Tibial nerve (tissue), 4 donors: ENCODE measurements at regions not wholly inside any gene's neighbourhood (a gene's known extent, or its start where the extent isn't known, plus 50 kb on each side); places are given as distances from the start of the nearest gene placed in this dataset.

Experiments
- DNase-seq, 2 donors: peaks; one replicate each; pipeline ENCODE4 v3.0.0-alpha.2; 2019; ENCODE audit warnings: low spot score in 2 of 2
- H3K27ac ChIP-seq, 4 donors: fragments of 200-600 bp; sonication (generic) in 3 of 4; one replicate each; pipeline ENCODE4 v1.5.1; 2017 to 2019; ENCODE audit warnings: mild to moderate bottlenecking in 1 of 4
- H3K27me3 ChIP-seq, 2 donors: fragments of 200-600 bp; sonication (generic) in 1 of 2; one replicate each; pipeline versions ENCODE4 v1.5.1 to v1.6.0; 2017 to 2019
- H3K36me3 ChIP-seq, 3 donors: fragments of 200-600 bp; sonication (generic); one replicate each; pipeline ENCODE4 v1.5.1; 2018 to 2019
- H3K4me1 ChIP-seq, 4 donors: fragments of 200-600 bp; sonication (generic) in 3 of 4; one replicate each; pipeline ENCODE4 v1.5.1; 2017 to 2019
- H3K4me3 ChIP-seq, 4 donors: fragments of 200-600 bp; sonication (generic) in 3 of 4; one replicate each; pipeline ENCODE4 v1.5.1; 2017 to 2019; ENCODE audit warnings: mild to moderate bottlenecking in 1 of 4, moderate library complexity in 1 of 4
- H3K9me3 ChIP-seq, 4 donors: fragments of 200-600 bp; sonication (generic) in 3 of 4; one replicate each; pipeline ENCODE4 v1.5.1; 2017 to 2019
- CTCF ChIP-seq, 5 experiments: fragments of 200-600 bp in 3 of 5; fragments of 450-650 bp in 2 of 5; sonication (generic) in 3 of 5; IDR thresholded peaks; one replicate each; pipeline ENCODE4 v1.5.1; 2016 to 2019; ENCODE audit warnings: antibody characterized with exemption in 5 of 5, mild to moderate bottlenecking in 3 of 5, moderate library complexity in 2 of 5
- EP300 ChIP-seq, 2 donors: sonication (generic); formaldehyde crosslinking; IDR thresholded peaks; one replicate each; pipeline ENCODE4 v1.6.1; 2017; ENCODE audit warnings: antibody characterized with exemption in 2 of 2, mild to moderate bottlenecking in 1 of 2
- POLR2A ChIP-seq, 2 donors: fragments of 450-650 bp; IDR thresholded peaks; one replicate each; pipeline ENCODE4 v1.6.1; 2017; ENCODE audit warnings: antibody characterized with exemption in 2 of 2, mild to moderate bottlenecking in 2 of 2, moderate library complexity in 2 of 2
- WGBS, 2 donors: methylation state at CpG; one replicate each; pipeline ENCODE4 v1.1.5; 2018; 5-methylcytosine and 5-hydroxymethylcytosine counted together

- H3K4me1 ChIP-seq, result no peaks in the 10 kb centered on the region
Measured at GRCh38 chr2:58906081-58906645, 665.0 kb upstream of the FANCL start.

GRCh38 chr2:58904095-58904494 lies 663.0 kb upstream of the FANCL start:
- H3K27ac ChIP-seq, result no peak overlapping the region
- 84 to 100% methylated on average over 1 of the region's 1 CpG for whole genome bisulfite sequencing, 2 donors
- H3K36me3 ChIP-seq, result no peaks in the 10 kb centered on the region
- DNase-seq, result no peak
- no peaks in the 10 kb centered on the region for H3K4me1 ChIP-seq
- no peaks in the 10 kb centered on the region for H3K9me3 ChIP-seq
- no peak overlapping the region for H3K4me3 ChIP-seq
- TF ChIP-seq POLR2A (IDR thresholded peaks at IDR 0.05), result no peak
- no peaks in the 10 kb centered on the region for H3K27me3 ChIP-seq

More at GRCh38 chr2:58906081-58906645, 665.0 kb upstream of the FANCL start:
- no peaks in the 10 kb centered on the region for H3K27me3 ChIP-seq
- 77 to 79% methylated on average over 7 of the region's 7 CpGs for WGBS, 2 donors
- H3K9me3 ChIP-seq, result no peaks in the 10 kb centered on the region
- H3K36me3 ChIP-seq, result no peaks in the 10 kb centered on the region
- DNase-seq, result no peak
- TF ChIP-seq CTCF (IDR thresholded peaks at IDR 0.05), result no peak
- TF ChIP-seq EP300 (IDR thresholded peaks at IDR 0.05), result no peak
- no peak for TF ChIP-seq POLR2A (IDR thresholded peaks at IDR 0.05)
- no peak overlapping the region for H3K4me3 ChIP-seq
- H3K27ac ChIP-seq, result no peak overlapping the region

GRCh38 chr2:58903427-58903826 lies 662.3 kb upstream of the FANCL start:
- Histone ChIP-seq H3K4me1 (no peaks in the 10 kb centered on the region), H3K36me3 (no peaks in the 10 kb centered on the region), H3K27ac (no peak overlapping the region), H3K4me3 (no peak overlapping the region), H3K27me3 (no peaks in the 10 kb centered on the region), H3K9me3 (no peaks in the 10 kb centered on the region)
- no peak for TF ChIP-seq POLR2A (IDR thresholded peaks at IDR 0.05)
- TF ChIP-seq CTCF (IDR thresholded peaks at IDR 0.05), result no peak
- no peak for TF ChIP-seq EP300 (IDR thresholded peaks at IDR 0.05)
- no peak for DNase-seq
- WGBS, 2 donors, result 90 to 100% methylated on average over 2 of the region's 2 CpGs

GRCh38 chr2:58900246-58901027 lies 659.3 kb upstream of the FANCL start:
- 51 to 52% methylated on average over 10 of the region's 10 CpGs for WGBS, 2 donors
- Histone ChIP-seq H3K9me3 (no peaks in the 10 kb centered on the region), H3K4me3 (no peak overlapping the region), H3K4me1 (peaks cover 0 to 19% (median 0%) of the 10 kb centered on the region in 4 donors), H3K27ac (no peak overlapping the region), H3K27me3 (no peaks in the 10 kb centered on the region), H3K36me3 (no peaks in the 10 kb centered on the region)
- TF ChIP-seq EP300 (IDR thresholded peaks at IDR 0.05), result no peak
- TF ChIP-seq CTCF (IDR thresholded peaks at IDR 0.05), result no peak
- no peak for TF ChIP-seq POLR2A (IDR thresholded peaks at IDR 0.05)
- DNase-seq, result no peak

GRCh38 chr2:58899692-58900091 lies 658.6 kb upstream of the FANCL start:
- 74 to 77% methylated on average over 6 of the region's 6 CpGs for WGBS, 2 donors
- no peaks in the 10 kb centered on the region for H3K36me3 ChIP-seq
- no peaks in the 10 kb centered on the region for H3K27me3 ChIP-seq
- DNase-seq, result no peak
- no peak overlapping the region for H3K27ac ChIP-seq
- H3K9me3 ChIP-seq, result no peaks in the 10 kb centered on the region
- no peak overlapping the region for H3K4me3 ChIP-seq
- no peak for TF ChIP-seq EP300 (IDR thresholded peaks at IDR 0.05)
- no peak for TF ChIP-seq CTCF (IDR thresholded peaks at IDR 0.05)
- TF ChIP-seq POLR2A (IDR thresholded peaks at IDR 0.05), result no peak
- H3K4me1 ChIP-seq, result peaks cover 0 to 19% (median 0%) of the 10 kb centered on the region in 4 donors
